ENCODE measurements at regions not wholly inside any gene's neighbourhood (a gene's known extent, or its start where the extent isn't known, plus 50 kb on each side); places are given as distances from the start of the nearest gene placed in this dataset.

- no peak for TF ChIP-seq ZNF518A (tag by site-specific recombination; conservative IDR thresholded peaks at IDR 0.05; ENCODE audit: low read depth)
- no peak for TF ChIP-seq ZNF19 (tag by site-specific recombination; IDR thresholded peaks at IDR 0.05; ENCODE audit: low read depth)
- TF ChIP-seq GLIS2 (tag by site-specific recombination; IDR thresholded peaks at IDR 0.05): no peak
- no peak for TF ChIP-seq ZBTB21 (tag by site-specific recombination; IDR thresholded peaks at IDR 0.05)
- TF ChIP-seq ZNF341 (tag by site-specific recombination; IDR thresholded peaks at IDR 0.05; ENCODE audit: low read depth): no peak
- no peak for TF ChIP-seq RBAK (tag by site-specific recombination; IDR thresholded peaks at IDR 0.05)
- TF ChIP-seq ZNF629 (tag by site-specific recombination; IDR thresholded peaks at IDR 0.05): no peak
- no peak for TF ChIP-seq ZNF423 (tag by site-specific recombination; IDR thresholded peaks at IDR 0.05)
- no peak for TF ChIP-seq PRDM1 (tag by site-specific recombination; IDR thresholded peaks at IDR 0.05)
- no peak for TF ChIP-seq ZBTB10 (tag by site-specific recombination; IDR thresholded peaks at IDR 0.05)
- no peak for TF ChIP-seq ZSCAN16 (tag by site-specific recombination; IDR thresholded peaks at IDR 0.05)
- no peak for TF ChIP-seq ZSCAN30 (tag by site-specific recombination; IDR thresholded peaks at IDR 0.05)
- no peak for TF ChIP-seq BCL11B (tag by site-specific recombination; IDR thresholded peaks at IDR 0.05; ENCODE audit: low read depth)
- no peak for TF ChIP-seq YY2 (tag by site-specific recombination; IDR thresholded peaks at IDR 0.05)
- no peak for TF ChIP-seq ZNF211 (tag by site-specific recombination; IDR thresholded peaks at IDR 0.05; ENCODE audit: low read depth)
Measured at GRCh38 chr16:8271344-8271743, 319.0 kb downstream of the TMEM114 start (continued).

GRCh38 chr16:8262299-8262698, 328.0 kb downstream of the TMEM114 start:
- Histone ChIP-seq H3K36me3 (ENCODE audit: control insufficient read depth in 2 of 2, insufficient read depth in 1 of 2, low read length in 2 of 2) (no peaks in the 10 kb centered on the region), H3K4me1 (ENCODE audit: control insufficient read depth, insufficient read depth, low read length) (no peaks in the 10 kb centered on the region), H3K9me3 (ENCODE audit: control insufficient read depth, insufficient read depth, low read depth, low read length) (no peaks in the 10 kb centered on the region), H3K27ac (ENCODE audit: extremely low read depth, low read depth, low read length) (no peak overlapping the region), H3K4me3 (ENCODE audit: low read depth, low read length) (no peak overlapping the region)
- POLR2A ChIA-PET: no interaction called here
- CTCF ChIA-PET: no interaction called here
- TF ChIP-seq ZBTB48 (tag by site-specific recombination; IDR thresholded peaks at IDR 0.05) (no peak), ZNF16 (tag by site-specific recombination; IDR thresholded peaks at IDR 0.05; ENCODE audit: low read depth) (no peak), ZNF2 (tag by site-specific recombination; IDR thresholded peaks at IDR 0.05) (no peak), ZNF157 (tag by site-specific recombination; IDR thresholded peaks at IDR 0.05) (no peak), ZNF398 (tag by site-specific recombination; IDR thresholded peaks at IDR 0.05) (no peak), ZNF560 (tag by site-specific recombination; IDR thresholded peaks at IDR 0.05; ENCODE audit: borderline replicate concordance) (no peak), ZNF626 (tag by site-specific recombination; IDR thresholded peaks at IDR 0.05) (no peak), ZNF274 (IDR thresholded peaks at IDR 0.05; ENCODE audit: low read length) (no peak), ZNF274 (tag by site-specific recombination; IDR thresholded peaks at IDR 0.05; ENCODE audit: borderline replicate concordance) (no peak), KLF9 (tag by site-specific recombination; IDR thresholded peaks at IDR 0.05; ENCODE audit: low read depth) (no peak), ZNF670 (tag by site-specific recombination; IDR thresholded peaks at IDR 0.05; ENCODE audit: low read depth) (no peak), ZBTB17 (tag by site-specific recombination; IDR thresholded peaks at IDR 0.05) (no peak), ZNF26 (tag by site-specific recombination; IDR thresholded peaks at IDR 0.05) (no peak)
